ENCODE measurements at regions not wholly inside any gene's neighbourhood (a gene's known extent, or its start where the extent isn't known, plus 50 kb on each side); places are given as distances from the start of the nearest gene placed in this dataset.

DNA sequence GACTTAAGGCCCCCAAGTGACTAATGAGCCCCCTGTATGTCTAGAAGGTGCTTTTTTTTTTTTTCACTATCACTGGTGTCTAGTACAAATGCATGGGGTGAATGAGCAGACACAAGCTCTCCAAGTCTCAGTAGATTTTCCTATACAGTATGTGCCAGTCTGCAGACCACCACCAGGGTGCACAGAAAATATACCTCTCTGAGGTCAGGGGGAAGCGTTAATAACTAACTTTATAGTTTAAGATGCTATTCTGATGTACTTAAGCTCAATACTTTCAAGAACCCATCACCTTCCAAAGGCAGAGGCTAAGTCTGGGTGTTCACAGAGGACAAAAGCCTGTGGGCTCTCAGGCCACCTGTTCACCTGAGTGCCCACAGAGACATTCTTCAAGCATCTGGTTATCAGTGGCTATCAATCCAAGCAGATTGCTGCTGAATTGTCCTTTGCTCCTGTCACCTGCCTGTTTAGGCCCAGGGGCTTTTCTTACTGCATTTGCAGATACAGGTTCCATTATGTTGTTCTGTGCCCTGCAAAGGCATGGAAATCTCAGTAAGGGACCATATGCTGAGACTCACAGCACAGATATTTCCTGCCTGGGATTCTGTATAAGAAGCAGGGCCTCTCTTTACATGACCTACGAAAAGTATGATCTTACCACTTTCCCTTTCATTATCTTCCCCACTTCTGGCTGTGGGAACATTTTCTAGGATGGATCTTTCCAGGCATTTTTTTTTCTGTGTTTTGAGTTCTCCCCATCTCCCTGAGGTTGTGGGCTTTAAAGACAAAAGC lies 534.6 kb downstream of the TNS1 start:
- DNase-seq = no peak

DNA sequence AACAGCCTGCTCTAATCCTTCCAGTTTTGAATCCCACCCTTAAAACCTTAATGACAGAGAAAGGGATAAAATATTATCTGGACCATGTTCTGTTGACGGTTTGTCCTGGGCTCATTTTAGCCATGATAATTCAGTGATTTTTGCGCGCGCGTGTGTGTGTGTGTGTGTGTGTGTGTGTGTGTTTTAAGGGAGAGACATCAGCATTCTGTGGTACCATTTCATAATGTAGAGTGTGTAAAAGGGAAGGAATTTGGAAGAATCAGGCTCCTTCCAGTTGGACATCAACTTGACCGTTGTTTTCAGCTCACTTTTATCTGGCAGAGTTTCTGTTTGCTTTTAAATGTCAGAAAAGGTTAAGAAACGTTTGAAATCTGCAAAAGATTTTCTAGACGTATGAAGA lies 535.5 kb downstream of the TNS1 start:
- no peak for DNase-seq

DNA sequence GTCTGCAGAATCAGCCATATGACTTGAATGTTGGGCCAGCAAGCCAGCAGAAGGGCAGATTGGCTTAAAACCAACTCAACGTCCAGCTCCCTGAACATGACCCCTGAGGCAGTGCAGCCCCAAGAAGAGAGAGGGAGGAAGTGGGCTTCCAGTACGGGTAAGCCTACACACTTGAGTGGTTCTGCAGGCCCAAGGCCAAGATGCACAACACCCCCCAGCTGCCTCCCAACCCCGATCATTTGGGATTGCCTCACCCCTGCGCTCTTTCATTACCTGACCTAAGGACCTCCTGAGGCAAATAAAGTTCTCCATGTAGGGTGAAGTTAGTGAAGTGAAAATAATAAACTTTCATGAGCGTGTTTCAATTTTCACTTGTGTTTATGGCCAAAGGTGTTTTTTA lies 536.0 kb downstream of the TNS1 start:
- DNase-seq = no peak

DNA sequence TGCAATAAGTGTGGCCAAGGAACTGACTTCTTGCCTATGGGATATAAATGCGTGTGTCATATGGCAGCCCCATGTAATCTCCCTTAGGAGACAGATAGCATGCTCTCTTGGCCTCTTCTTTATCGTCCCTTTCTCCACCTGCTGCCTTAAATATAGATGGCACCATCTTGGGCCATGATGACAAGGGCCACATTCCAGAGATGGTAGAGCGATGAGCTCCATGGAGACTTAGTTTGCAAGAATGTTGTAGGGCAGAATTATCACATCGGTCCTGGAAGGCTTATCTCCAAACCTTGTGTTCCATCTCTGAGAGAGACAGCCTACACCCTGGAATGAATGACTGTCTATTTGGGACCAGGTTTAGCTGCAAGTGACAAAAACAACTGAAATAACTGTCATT lies 536.7 kb downstream of the TNS1 start:
- no peak for DNase-seq

DNA sequence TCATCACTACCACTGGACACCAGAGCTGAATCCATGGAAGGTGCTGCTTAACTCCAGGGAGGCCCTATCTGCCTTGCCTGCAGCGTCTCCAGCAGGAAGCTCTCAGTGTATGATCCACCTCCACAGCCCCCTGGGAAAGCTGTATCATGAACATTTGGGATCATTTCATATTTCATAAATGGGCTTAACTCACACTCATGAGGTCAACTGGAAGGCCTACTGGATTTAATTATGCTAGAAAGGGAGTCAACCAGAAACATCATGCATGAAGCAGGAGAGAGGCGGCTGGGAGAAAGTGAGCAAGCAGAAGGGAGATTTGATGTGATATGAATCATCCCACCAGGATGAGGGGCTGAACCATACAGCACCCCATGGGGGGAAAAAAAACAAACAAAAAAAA lies 537.7 kb downstream of the TNS1 start:
- DNase-seq = no peak

DNA sequence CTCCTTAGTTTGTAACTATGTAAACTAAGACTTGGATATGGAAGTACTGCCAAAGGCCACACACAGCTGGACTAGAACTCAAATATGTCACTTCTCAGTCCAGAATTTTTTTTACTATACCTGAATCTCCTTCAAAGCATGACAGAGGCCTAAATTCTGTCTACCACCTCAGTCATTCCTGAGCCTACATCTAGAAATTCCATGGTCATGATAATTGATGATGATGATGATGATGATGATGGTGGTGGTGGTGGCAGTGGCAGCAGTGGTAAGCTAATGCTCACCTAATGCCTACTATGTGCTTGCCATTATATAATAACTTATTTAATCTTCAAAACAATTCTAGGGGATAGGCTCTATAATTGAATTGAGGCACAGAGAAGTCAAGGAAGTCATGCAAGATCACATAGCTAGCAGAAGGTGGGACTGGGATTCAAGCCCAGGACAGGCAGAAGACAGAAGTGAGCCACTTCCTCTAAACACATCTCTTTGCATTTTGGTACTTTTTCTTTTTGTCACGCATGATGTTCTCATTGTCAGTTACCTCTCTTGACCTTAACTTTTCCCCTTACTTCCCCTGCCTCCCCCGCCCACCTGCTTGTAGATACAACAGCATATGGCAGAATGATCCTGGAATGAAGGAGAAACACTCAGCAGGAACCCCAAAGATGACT lies 539.3 kb downstream of the TNS1 start:
- no peak for DNase-seq

DNA sequence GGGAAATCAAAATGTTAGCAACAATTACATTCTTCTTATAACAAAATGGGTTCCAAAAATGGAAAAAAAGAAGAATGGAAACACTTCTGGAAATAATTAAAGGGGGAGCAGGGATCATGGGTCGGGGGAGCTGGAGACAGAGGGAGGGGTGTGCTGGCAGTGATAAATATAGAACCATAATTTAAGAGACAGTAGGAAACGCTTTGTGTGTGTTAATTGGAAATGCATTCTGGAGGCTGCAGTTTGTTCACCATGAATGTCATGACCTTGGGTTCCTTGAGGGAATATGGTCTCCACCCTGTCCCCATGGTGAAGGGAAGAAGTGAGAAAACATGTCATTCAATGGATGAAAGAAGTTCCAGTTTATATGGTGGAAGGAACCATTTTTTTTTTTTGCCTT lies 540.7 kb downstream of the TNS1 start:
- DNase-seq = no peak

DNA sequence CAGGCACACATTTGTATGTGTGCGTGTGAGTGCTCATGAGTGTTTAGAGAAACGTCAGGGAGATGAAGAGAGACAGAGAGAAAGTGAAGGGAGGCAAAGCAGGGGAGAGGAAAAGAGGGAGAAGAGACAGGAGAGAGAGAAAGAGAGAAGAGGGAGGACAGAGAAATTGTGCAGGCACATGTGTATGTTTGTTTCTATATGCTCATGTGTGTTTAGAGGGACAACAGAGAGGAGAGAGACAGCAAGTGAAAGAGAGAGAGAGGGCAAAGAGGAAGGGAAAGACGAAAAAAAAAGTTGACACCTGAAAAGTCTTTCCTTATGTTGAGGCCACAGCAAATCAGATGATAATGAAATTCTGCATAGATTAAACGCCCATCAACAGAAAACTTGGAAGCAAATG lies 541.1 kb downstream of the TNS1 start:
- DNase-seq = no peak

DNA sequence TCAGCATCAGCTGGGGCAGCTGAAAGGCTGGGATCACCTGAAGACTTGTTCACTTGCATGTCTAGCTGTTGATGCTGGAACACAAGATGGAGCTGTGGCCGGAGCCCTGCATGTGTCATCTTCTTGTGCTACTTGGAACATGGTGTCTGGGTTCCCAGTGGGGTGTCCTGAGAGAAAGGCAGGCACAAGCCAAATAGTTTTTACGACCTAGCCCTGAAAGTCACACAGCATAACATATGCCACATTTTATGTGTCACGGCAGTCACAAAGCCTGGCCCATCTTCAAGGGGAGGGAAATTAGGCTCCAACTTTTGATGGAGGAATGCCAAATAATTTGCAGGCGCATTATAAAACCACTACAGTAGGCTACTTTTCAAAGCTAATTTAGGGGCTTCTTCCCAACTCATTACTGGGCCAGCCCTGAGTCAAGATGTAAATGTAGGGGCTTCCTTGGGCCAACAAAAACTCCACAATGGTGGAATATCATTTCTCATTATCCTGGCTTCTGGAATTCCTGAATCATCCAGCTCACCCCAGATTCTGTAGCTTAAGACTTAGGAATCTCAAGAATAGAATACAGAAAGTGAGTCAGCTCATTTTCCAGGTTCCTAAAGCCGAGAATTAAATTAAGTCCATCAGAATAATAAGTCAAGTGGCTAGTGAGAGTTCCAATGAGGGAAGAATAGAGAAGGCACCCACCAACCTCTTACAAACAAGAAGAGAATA lies 543.0 kb downstream of the TNS1 start:
- no peak for DNase-seq

DNA sequence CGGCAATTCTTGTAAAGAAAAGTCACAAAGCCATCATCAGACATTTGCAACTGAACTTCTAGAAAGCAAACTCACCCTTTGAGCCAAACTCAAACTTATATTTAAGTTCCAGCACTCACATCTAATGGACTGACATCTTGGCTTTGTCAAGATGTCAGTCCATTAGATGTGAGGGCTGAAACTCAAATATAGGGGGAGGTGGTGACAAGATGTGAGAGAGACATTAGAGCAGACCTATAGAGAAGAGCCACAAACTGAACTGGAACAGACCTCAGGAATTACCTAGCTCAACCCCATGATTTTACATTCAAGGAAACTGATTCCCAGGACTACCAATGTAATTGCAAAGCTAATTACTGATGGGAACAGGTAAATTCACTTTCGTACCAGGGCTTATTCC lies 543.8 kb downstream of the TNS1 start:
- no peak for DNase-seq

DNA sequence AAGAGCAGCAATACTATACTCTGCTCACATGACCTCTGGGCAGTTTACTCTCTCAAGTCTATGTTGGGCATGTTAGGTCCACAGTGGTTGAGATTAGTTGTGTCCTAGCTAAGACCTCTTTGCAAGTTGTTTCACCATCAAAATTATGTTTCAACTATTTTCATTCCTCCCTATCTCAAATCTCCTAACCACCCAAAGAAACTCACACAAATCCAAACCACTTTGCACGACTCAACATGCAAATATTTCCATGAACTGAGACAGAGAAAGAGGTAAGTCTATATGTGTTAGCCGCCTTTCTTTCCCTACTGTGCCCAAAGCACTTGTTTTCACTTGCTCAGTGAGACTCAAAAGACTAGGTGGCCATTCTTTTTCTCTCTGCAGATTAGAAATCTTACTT lies 546.8 kb downstream of the TNS1 start:
- DNase-seq = no peak

DNA sequence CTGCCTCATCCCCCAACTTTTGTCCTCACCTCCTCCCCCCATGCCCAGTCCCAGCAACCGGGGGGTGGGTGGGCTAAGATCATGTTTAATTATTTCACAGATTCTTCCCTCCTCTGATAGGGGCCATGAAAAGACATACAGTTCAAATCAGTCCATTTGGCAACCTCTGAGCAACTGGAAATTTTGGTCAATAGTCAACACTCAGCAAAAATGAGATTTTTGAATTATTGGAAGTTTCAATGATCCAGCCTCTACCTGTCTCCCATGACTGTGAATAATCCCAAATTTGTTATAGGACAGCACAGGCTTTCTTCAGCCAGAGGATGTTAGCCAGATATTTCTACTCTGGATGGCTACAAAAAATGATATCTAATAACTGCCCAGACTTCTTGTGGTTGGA lies 549.9 kb downstream of the TNS1 start:
- DNase-seq = no peak

DNA sequence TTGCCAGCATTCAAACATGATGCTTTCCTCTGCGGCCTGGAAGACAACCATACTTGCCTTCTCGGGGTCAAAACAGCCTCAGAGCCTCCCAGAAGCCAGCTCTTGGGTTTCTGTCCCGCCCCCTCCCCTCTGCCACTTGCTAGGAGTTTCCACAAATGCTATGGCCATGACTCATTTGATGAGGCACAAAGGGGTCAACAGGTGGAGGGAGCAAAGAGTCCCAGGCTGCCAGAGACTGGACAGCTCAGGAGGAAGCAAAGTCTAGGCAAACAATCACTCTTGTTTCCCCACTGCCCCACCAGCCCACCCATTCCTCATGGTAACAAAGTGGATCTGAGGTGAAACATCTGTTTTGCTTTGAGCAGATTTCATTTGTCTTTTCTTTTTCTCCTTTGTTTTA lies 551.1 kb downstream of the TNS1 start:
- DNase-seq = no peak

DNA sequence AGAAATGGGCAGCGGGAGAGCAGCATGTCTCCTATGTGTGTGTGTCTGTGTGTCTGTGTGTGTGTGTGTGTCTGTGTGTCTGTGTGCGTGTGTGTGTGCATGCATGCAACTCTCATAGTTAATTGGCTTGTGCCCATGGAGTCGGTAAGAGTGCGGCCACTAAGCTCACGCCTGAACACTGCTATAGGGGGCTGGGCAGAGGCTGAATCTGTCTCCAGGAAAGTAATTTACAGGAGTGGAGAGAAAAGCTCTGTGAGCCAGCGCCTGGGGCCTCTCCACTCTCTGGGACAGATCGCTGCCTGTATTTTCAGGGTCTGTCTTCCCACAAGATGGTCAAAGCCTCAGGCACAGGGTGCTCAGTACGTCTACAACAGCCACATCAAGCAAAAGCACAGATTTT lies 553.4 kb downstream of the TNS1 start:
- no peak for DNase-seq

DNA sequence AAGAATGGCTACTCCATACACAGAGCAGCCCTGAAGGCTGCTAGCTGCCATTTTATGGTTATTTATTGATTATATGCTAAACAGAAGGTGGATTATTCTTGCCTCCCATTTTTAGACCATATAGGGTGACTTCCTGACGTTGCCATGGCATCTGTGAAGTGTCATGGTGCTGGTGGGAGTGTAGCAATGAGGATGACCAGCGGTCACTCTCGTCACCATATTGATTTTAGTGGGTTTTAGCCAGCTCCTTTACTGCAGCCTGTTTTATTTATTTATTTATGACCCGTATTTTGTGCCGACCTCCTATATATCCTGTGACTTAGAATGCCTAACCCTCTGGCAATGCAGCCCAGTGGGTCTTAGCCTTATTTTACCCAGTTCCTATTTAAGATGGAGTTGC lies 553.9 kb downstream of the TNS1 start:
- DNase-seq = no peak

DNA sequence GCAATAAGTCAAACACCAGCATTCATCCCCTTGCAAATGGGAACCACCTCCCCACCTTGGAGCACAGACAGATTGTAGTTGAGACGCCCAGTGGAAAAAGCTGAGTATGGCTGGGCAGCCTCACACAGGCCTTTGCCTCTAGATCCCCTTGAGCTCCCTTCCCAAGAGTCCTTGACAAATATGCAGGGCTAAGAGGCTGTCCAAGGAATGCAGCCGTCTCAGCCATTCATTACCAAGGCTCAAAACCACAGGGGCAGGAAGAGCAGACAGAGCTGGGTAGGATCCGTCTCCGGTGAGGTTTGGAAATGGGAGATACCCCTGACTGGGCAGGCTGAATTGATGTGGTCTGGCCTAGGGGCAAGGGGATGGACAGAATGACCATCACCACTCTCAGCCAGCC lies 557.1 kb downstream of the TNS1 start:
- no peak for DNase-seq

DNA sequence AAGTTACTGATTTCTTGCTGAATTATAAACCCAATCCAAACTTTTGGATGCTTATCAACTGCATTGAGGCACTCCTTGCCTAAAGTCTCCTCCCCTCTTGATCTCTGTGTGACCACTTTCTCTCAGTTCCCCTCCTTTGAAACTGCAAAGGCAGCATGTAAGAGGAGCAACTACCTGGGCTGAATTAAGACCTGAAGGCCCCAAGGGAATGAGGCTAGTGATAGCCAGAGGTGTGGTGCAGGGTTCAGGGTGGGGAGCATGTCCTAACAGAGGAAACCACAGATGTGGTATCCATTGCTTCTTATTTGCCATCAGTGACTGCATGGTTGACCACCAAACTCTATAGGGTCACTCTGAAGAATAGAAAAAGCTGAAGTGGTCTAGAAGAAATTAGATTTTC lies 557.9 kb downstream of the TNS1 start:
- no peak for DNase-seq

DNA sequence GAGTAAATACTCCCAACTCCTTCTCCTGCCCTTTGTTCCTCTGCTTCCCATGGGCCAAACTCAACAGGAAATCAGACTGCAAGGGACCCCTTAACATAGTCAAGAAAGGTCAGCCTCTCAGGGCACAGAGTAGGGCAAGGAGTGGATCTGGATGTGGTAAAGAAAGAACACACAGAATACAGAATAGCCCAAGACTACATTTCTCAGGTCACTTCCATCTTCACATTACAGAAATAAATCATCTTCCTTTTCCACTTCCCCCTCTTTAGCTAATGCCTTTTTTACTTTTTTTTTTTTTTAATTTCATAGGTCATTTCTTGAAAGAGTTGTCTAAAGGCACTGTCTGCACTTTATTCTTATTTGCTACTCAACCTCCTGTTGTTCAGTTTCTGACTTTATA lies 558.3 kb downstream of the TNS1 start:
- DNase-seq = no peak

DNA sequence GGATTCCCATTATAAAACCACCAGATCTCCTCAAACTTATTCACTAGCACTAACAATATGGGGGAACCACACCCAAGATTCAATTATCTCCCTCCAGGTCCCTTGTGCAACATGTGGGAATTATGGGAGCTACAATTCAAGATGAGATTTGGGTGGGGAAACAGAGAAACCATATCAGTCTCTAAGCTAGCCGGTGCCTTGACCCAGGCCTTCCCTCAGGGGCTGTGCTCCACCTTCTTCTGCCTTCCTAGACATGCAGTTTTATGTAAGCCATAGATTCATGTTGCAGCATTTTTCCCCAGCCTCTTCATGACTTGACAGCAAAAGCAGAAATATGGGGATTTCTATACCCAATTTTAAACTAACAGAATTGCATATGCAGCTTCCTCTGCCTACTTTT lies 559.2 kb downstream of the TNS1 start:
- no peak for DNase-seq

DNA sequence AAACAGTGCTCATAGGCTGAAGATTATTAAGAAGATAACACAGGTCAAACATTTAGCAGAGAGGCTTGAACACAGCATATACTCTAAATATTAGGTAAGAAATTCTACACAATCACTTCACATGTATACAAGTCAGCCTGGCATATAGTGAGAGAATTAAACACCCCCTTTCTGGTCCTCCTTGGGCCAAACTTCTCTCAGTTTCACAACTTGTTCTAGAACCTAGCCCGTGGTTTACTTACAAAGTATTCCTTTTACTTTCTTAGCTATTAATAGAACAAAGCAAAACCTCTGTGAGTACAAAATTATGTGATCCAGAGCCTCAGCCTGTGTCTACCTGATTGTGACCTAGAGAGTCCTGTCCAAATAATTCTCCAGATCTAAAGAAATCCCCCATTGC lies 562.8 kb downstream of the TNS1 start:
- no peak for DNase-seq

DNA sequence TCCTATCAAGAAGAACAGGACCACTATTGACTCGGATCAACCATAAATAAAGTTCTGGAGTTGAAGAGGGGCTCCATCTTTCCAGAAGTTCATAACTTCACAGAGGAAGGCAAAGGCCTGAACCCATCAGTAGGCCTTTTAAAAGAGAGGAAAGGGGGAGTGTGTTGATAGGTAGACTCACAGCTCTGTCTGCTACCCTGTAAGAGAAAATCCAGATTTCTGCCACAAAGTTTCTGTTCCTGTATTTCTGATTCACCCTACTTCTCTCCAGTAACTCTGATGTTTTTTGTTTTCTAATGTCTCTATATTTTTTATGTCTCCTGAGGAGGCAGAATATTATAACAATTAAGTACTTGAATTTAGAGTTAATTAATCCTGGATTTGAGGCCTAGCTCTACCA lies 564.0 kb downstream of the TNS1 start:
- no peak for DNase-seq

DNA sequence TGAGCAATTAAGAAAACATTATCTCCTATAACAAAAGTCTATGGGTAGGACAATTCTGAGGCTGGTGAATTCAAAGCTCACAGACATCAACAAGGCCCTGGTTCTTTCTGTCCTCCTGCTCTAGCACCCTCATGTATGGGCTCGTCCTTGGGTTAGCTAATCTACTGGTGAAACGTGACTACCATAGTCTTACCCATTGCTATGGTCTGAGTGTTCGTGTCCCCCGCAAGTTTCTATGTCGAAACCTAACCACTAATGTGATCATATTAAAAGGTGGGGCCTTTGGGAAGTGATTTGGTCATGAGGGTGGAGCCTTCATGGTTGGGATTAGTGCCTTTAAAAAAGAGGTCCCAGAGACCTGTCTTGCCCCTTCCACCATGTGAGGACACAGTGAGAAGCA lies 564.7 kb downstream of the TNS1 start:
- no peak for DNase-seq

DNA sequence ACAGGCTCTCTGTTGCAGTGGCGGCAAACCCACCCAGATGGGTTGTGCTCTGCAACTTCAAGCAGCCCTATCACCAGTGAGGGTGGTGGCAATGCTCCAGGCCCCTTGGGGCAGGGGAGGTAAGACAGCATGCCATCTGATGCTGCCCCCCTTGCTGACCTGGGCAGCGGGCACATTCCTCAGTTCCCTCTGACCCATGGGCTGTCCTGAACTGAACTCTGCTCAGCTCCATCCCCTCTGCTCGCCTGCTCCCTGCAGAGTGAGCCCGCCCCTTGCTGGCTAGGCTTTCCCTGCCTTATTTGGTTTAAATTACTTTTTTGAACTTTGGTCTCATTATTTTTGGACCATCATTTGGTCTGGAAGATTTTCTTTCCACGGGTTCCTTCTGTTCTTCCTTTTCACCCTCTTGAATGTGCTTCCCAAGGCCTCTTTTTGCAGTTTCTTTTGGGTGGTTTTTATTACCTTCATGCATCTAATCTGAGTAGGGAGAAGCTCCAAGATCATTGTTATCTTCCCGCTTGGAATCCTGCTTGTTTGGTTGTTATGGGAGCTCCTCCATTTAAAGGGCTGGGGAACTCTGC lies 565.4 kb downstream of the TNS1 start:
- DNase-seq = no peak

DNA sequence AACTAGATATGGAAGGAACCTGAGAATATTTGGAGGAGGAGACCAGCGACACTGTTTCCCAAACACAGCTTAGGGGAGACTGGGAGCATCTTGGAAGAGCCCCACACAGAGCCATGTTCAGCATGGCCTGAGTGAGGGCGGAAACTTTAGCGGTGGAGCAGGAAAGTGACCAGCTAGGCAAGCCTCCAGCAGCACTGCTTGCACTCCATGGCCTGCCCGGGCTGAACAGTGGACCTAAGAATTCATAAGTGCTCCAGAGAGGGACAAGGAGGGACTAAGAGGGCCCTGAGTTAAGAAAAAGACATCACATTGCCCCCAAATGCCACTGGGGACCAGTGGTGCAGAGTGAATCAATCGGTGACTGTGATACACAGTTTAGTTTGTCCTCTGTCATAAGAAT lies 566.4 kb downstream of the TNS1 start:
- DNase-seq = no peak

Measured in activated CD4-positive, alpha-beta T cell treated with anti-CD3 and anti-CD28 coated beads, Interleukin-2, amount 50 U/mL, for 4 hours (primary cell).